GM12878 (cell line): ENCODE measurements at regions not wholly inside any gene's neighbourhood (a gene's known extent, or its start where the extent isn't known, plus 50 kb on each side); places are given as distances from the start of the nearest gene placed in this dataset.

Source experiments
- ATAC-seq: fragments of 200-7000 bp; cut with Tn5 transposase; 3 replicates; pipeline ENCODE4 v1.9.1; 2020; ENCODE audit warnings: mild to moderate bottlenecking, moderate library complexity
- BruUV-seq: library from RNA; stranded (reverse); fragments of 400-500 nt; replicated peaks from 2 replicates; lab custom pipeline; 2021; lab: Mats Ljungman, UMichigan
- CTCF ChIA-PET: fragments of 300-600 bp; sonication (Branson Sonifier 250); formaldehyde crosslinking; extraction: SDS; loops from one replicate; lab custom pipeline; 2021; ENCODE audit warnings: inconsistent platforms; lab: Yijun Ruan, JAX
- POLR2A ChIA-PET: fragments of 350-600 bp; formaldehyde crosslinking; extraction: SDS; loops from one replicate; lab custom pipeline; 2021; ENCODE audit warnings: inconsistent platforms; lab: Charles Lee
- RAD21 ChIA-PET: fragments of 300-600 bp; sonication (Branson Sonifier 250); formaldehyde crosslinking; loops from one replicate; lab custom pipeline; 2023; ENCODE audit warnings: antibody characterized with exemption; ENCODE audit not compliant: unreplicated experiment; lab: Charles Lee
- SMC1A ChIA-PET: fragments of 300-600 bp; sonication (Branson Sonifier 250); formaldehyde crosslinking; loops from one replicate; lab custom pipeline; 2023; ENCODE audit not compliant: unreplicated experiment, uncharacterized antibody; lab: Charles Lee
- DNase-seq: peaks from one replicate; pipeline ENCODE4 v3.0.0-alpha.2; 2011; ENCODE audit warnings: low read depth, low spot score
- FAIRE-seq: peaks from 3 replicates; lab custom pipeline; 2011; peaks lifted over from hg19 to GRCh38; lab: Jason Lieb, UNC
- H2AFZ ChIP-seq: 2 replicates; pipeline ENCODE4 v1.6.0; 2011; ENCODE audit warnings: low read depth, low read length, control low read depth; ENCODE audit not compliant: control insufficient read depth
- H3K27ac ChIP-seq: 2 replicates; pipeline ENCODE4 v1.5.1; 2011; ENCODE audit warnings: control low read depth; ENCODE audit not compliant: control insufficient read depth, insufficient read depth
- H3K27me3 ChIP-seq, 2 experiments: replicated peaks in 1 of 2; 2 replicates each; pipeline versions ENCODE4 v1.6.0 to v1.6.1; 2011; ENCODE audit warnings: low read length in 1 of 2; ENCODE audit not compliant: control insufficient read depth in 2 of 2, insufficient read depth in 2 of 2
- H3K36me3 ChIP-seq, 2 experiments: 2 replicates each; pipeline ENCODE4 v1.5.1; 2011; ENCODE audit warnings: low read length in 1 of 2; ENCODE audit not compliant: control insufficient read depth in 2 of 2, insufficient read depth in 2 of 2
- H3K4me1 ChIP-seq: 2 replicates; pipeline ENCODE4 v1.6.1; 2011; ENCODE audit warnings: mild to moderate bottlenecking, low read length, moderate library complexity, mixed read lengths; ENCODE audit not compliant: control insufficient read depth, insufficient read depth
- H3K4me2 ChIP-seq: 2 replicates; pipeline ENCODE4 v1.6.0; 2011; ENCODE audit warnings: control low read depth; ENCODE audit not compliant: control insufficient read depth, insufficient read depth
- H3K4me3 ChIP-seq: fragments of 200-600 bp; sonication (generic); 2 replicates; pipeline ENCODE4 v1.5.1; 2016
- H3K79me2 ChIP-seq: 2 replicates; pipeline ENCODE4 v1.6.0; 2011; ENCODE audit warnings: low read length; ENCODE audit not compliant: control insufficient read depth, insufficient read depth
- H3K9ac ChIP-seq: 2 replicates; pipeline ENCODE4 v1.8.0; 2011; ENCODE audit warnings: low read length, control low read depth, mixed read lengths; ENCODE audit not compliant: control insufficient read depth, insufficient read depth
- H3K9me3 ChIP-seq: replicated peaks from 3 replicates; pipeline ENCODE4 v1.5.1; 2011; ENCODE audit warnings: mild to moderate bottlenecking, low read length; ENCODE audit not compliant: control insufficient read depth, insufficient read depth
- H4K20me1 ChIP-seq: 2 replicates; pipeline ENCODE4 v1.6.0; 2011; ENCODE audit not compliant: control insufficient read depth, insufficient read depth
- ATF3 ChIP-seq: IDR thresholded peaks from 2 replicates; pipeline ENCODE4 v1.6.1; 2011; ENCODE audit warnings: low read depth, mild to moderate bottlenecking, low read length, moderate library complexity, borderline replicate concordance; ENCODE audit errors: extremely low read depth
- CHD4 ChIP-seq: fragments of 200-600 bp; sonication (generic); IDR thresholded peaks from 2 replicates; pipeline ENCODE4 v1.6.1; 2016; ENCODE audit warnings: mild to moderate bottlenecking
- MLLT1 ChIP-seq: fragments of 450-650 bp; IDR thresholded peaks from 2 replicates; pipeline ENCODE4 v1.6.1; 2016; ENCODE audit warnings: mild to moderate bottlenecking
- MXI1 ChIP-seq: fragments of 150-350 bp; IDR thresholded peaks from 2 replicates; pipeline ENCODE4 v1.6.1; 2011; ENCODE audit warnings: low read depth, mild to moderate bottlenecking, inconsistent platforms, low read length, improper control_type of control experiment
- NFXL1 ChIP-seq: fragments of 450-650 bp; IDR thresholded peaks from 2 replicates; pipeline ENCODE4 v1.6.1; 2017; ENCODE audit warnings: antibody characterized with exemption, mild to moderate bottlenecking, borderline replicate concordance
- POLR2A ChIP-seq: IDR thresholded peaks from 2 replicates; pipeline ENCODE4 v1.6.1; 2011; ENCODE audit warnings: low read depth, mild to moderate bottlenecking, low read length
- RAD51 ChIP-seq: fragments of 450-650 bp; IDR thresholded peaks from 2 replicates; pipeline ENCODE4 v1.6.1; 2016; ENCODE audit warnings: moderate library complexity, mild to moderate bottlenecking, inconsistent platforms
- SP1 ChIP-seq: IDR thresholded peaks from one replicate; pipeline ENCODE4 v1.6.1; 2011; ENCODE audit warnings: low read depth, low read length
- WRNIP1 ChIP-seq: IDR thresholded peaks from 2 replicates; pipeline ENCODE4 v1.6.1; 2011; ENCODE audit warnings: low read depth, low read length, improper control_type of control experiment, borderline replicate concordance
- YY1 ChIP-seq: IDR thresholded peaks from 2 replicates; pipeline ENCODE4 v1.6.1; 2011; ENCODE audit warnings: low read depth, mild to moderate bottlenecking, low read length
- ZNF24 ChIP-seq: fragments of 450-650 bp; IDR thresholded peaks from 2 replicates; pipeline ENCODE4 v1.6.1; 2017; ENCODE audit warnings: antibody characterized with exemption, mild to moderate bottlenecking
- ZNF274 ChIP-seq: IDR thresholded peaks from one replicate; pipeline ENCODE4 v1.8.0; 2011; ENCODE audit not compliant: insufficient read length, insufficient read depth
- ZZZ3 ChIP-seq: IDR thresholded peaks from 2 replicates; pipeline ENCODE4 v1.6.1; 2011; ENCODE audit warnings: low read depth; ENCODE audit not compliant: control insufficient read depth, insufficient read length
- WGBS: methylation state at CpG from one replicate; pipeline ENCODE4 v1.1.6; 2016; ENCODE audit warnings: low lambda C conversion rate; ENCODE audit not compliant: insufficient replicate concordance, insufficient coverage; ENCODE audit errors: missing lambda C conversion rate; 5-methylcytosine and 5-hydroxymethylcytosine counted together
- in situ Hi-C: fragments of 300-500 bp; cut with MboI; formaldehyde crosslinking; loops from 9 replicates; pipeline ENCODE4 v1.14.3; 2018; ENCODE audit warnings: mixed read lengths
- intact Hi-C: fragments of 100-400 bp; cut with micrococcal nuclease; formaldehyde crosslinking; loops from one replicate; pipeline ENCODE4 v1.14.2; 2022; ENCODE audit not compliant: unreplicated experiment

- Histone ChIP-seq H3K9ac (no peak overlapping the region), H3K79me2 (no peaks in the 10 kb centered on the region), H3K27ac (no peak overlapping the region), H3K36me3 (no peaks in the 10 kb centered on the region), H3K4me2 (no peak overlapping the region), H3K27me3 (no peaks in the 10 kb centered on the region), H2AFZ (no peak overlapping the region), H3K4me3 (no peak overlapping the region)
- CTCF ChIA-PET, result no interaction called here
- 0% methylated on average over 3 of the region's 3 CpGs for WGBS
- FAIRE-seq (no peak), DNase-seq (no peak)
- no TSS peak for BruUV-seq
- SMC1A ChIA-PET, result no interaction called here
- in situ Hi-C loops, result no loop called here
- intact Hi-C loops, result no loop called here
- POLR2A ChIA-PET, result no interaction called here
- RAD21 ChIA-PET, result no interaction called here
- TF ChIP-seq MLLT1 (no peak), RAD51 (no peak), YY1 (no peak), MXI1 (no peak), SP1 (no peak), NFXL1 (no peak), ZZZ3 (no peak), CHD4 (no peak)
- TF ChIP-seq, all 136 proteins: peak for 0
- Histone ChIP-seq H3K4me1 (no peaks in the 10 kb centered on the region), H3K9me3 (no peaks in the 10 kb centered on the region), H4K20me1 (no peaks in the 10 kb centered on the region)
- ATAC-seq, result no peak
Measured at GRCh38 chr4:174172274-174172673, 111.2 kb downstream of the FBXO8 start.

DNA sequence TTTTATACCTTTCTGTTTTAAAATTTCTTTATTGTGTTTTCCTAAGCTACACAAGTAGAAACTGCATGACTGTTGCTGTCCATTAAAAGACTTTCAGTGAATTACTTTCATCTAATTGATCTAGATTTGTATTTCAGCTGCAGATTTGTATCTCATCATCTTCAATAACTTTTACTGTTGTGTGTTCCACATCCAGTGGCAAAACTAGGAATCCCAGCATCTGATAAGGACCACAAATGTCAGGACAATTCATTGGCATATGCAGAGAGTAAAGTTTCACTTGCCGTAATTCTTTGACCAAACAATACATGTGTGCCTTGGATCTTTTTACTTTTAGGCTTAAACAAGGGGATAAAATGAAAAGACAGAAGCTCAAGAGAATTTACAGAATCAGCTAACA lies 112.6 kb downstream of the FBXO8 start:
- in situ Hi-C loops (no loop called here), intact Hi-C loops (no loop called here)
- CTCF ChIA-PET, result interaction anchor here (0.8 kb wide), 1 partner anchor 148 kb away, joined by 3 read pairs; no protein-coding TSS in a partner anchor
- no peaks in the 10 kb centered on the region for H3K79me2 ChIP-seq
- DNase-seq (no peak), FAIRE-seq (no peak), ATAC-seq (no peak)
- SMC1A ChIA-PET, result interaction anchor here (0.7 to 1.1 kb wide), 3 partner anchors 11 to 1975 kb away, joined by 3 to 4 read pairs (median 4); no protein-coding TSS in a partner anchor
- 90% methylated on average over 1 of the region's 1 CpG for WGBS
- no peaks in the 10 kb centered on the region for H4K20me1 ChIP-seq
- no peak overlapping the region for H3K4me3 ChIP-seq
- H3K27me3 ChIP-seq, result no peaks in the 10 kb centered on the region
- H3K4me2 ChIP-seq, result no peak overlapping the region
- no peaks in the 10 kb centered on the region for H3K9me3 ChIP-seq
- no peak overlapping the region for H2AFZ ChIP-seq
- POLR2A ChIA-PET, result no interaction called here
- no peaks in the 10 kb centered on the region for H3K4me1 ChIP-seq
- no peak overlapping the region for H3K27ac ChIP-seq
- H3K36me3 ChIP-seq, result no peaks in the 10 kb centered on the region
- BruUV-seq, result no TSS peak
- RAD21 ChIA-PET, result no interaction called here
- H3K9ac ChIP-seq, result no peak overlapping the region
- TF ChIP-seq ZNF24 (no peak), ZNF274 (no peak), WRNIP1 (no peak), ATF3 (no peak), POLR2A (no peak)
